HCT116 (cell line): ENCODE measurements at regions not wholly inside any gene's neighbourhood (a gene's known extent, or its start where the extent isn't known, plus 50 kb on each side); places are given as distances from the start of the nearest gene placed in this dataset.

Source experiments
- ATAC-seq: fragments of 200-7000 bp; cut with Tn5 transposase; 2 replicates; pipeline ENCODE4 v1.9.1; 2020; ENCODE audit warnings: mild to moderate bottlenecking, moderate library complexity
- BruUV-seq: library from RNA; stranded (reverse); fragments of 400-500 nt; replicated peaks from 2 replicates; lab custom pipeline; 2021; lab: Mats Ljungman, UMichigan
- CTCF ChIA-PET: fragments of 300-600 bp; sonication (Branson Sonifier 250); formaldehyde crosslinking; loops from one replicate; lab custom pipeline; 2021; ENCODE audit warnings: antibody characterized with exemption; lab: Charles Lee
- POLR2A ChIA-PET: fragments of 300-600, 350-600 bp; sonication (Branson Sonifier 250); formaldehyde crosslinking; loops from one replicate; lab custom pipeline; 2021; ENCODE audit warnings: antibody characterized with exemption; lab: Charles Lee
- RAD21 ChIA-PET, 2 experiments: fragments of 300-600 bp; sonication (Branson Sonifier 250); formaldehyde crosslinking; loops; one replicate each; lab custom pipeline; 2023; ENCODE audit warnings: low total read pairs in 2 of 2; ENCODE audit not compliant: uncharacterized antibody in 2 of 2, unreplicated experiment in 2 of 2, low non-redundant PET in 1 of 2; lab: Charles Lee
- DNase-seq: peaks from one replicate; pipeline ENCODE4 v3.0.0-alpha.2; 2010; ENCODE audit warnings: low read depth, low spot score
- H2AFZ ChIP-seq: fragments of 200-600 bp; shearing (Covaris generic), sonication (generic); 2 replicates; pipeline ENCODE4 v1.6.1; 2017; ENCODE audit warnings: low read depth, mixed run types, mixed read lengths, antibody characterized with exemption, low read length; ENCODE audit not compliant: poor library complexity, severe bottlenecking
- H3K27ac ChIP-seq: 2 replicates; pipeline ENCODE4 v1.5.1; 2012; ENCODE audit warnings: low read depth, low read length
- H3K27me3 ChIP-seq: fragments of 200-600 bp; sonication (generic); 2 replicates; pipeline ENCODE4 v1.6.1; 2016; ENCODE audit warnings: mixed run types, low read length, mixed read lengths; ENCODE audit not compliant: insufficient read depth
- H3K36me3 ChIP-seq, 2 experiments: fragments of 200-500 bp in 1 of 2; fragments of 200-600 bp in 1 of 2; sonication (Bioruptor generic) in 1 of 2; sonication (generic) in 1 of 2; 2 replicates each; pipeline versions ENCODE4 v1.5.1 to v1.6.1; 2014 to 2016; ENCODE audit warnings: low read length in 2 of 2, inconsistent platforms in 1 of 2, mixed read lengths in 1 of 2, mixed run types in 1 of 2; ENCODE audit not compliant: insufficient read depth in 2 of 2, control insufficient read depth in 1 of 2
- H3K4me1 ChIP-seq, 2 experiments: fragments of 200-600 bp in 1 of 2; sonication (generic) in 1 of 2; 2 replicates each; pipeline versions ENCODE4 v1.5.1 to v1.6.1; 2012 to 2017; ENCODE audit warnings: low read length in 2 of 2, inconsistent platforms in 1 of 2, mild to moderate bottlenecking in 1 of 2, mixed read lengths in 1 of 2, mixed run types in 1 of 2, moderate library complexity in 1 of 2; ENCODE audit not compliant: insufficient read depth in 2 of 2, control insufficient read depth in 1 of 2
- H3K4me2 ChIP-seq: fragments of 200-600 bp; sonication (generic); 2 replicates; pipeline ENCODE4 v1.6.1; 2017; ENCODE audit warnings: mixed run types, low read length, mixed read lengths
- H3K4me3 ChIP-seq, 2 experiments: fragments of 200-600 bp in 1 of 2; sonication (generic) in 1 of 2; replicated peaks in 1 of 2; 2 replicates each; pipeline ENCODE4 v1.5.1; 2011 to 2016; ENCODE audit warnings: low read length in 2 of 2, control low read depth in 1 of 2, low read depth in 1 of 2, mild to moderate bottlenecking in 1 of 2, mixed read lengths in 1 of 2, mixed run types in 1 of 2
- H3K79me2 ChIP-seq: fragments of 200-600 bp; sonication (generic); 2 replicates; pipeline ENCODE4 v1.6.1; 2017; ENCODE audit warnings: mild to moderate bottlenecking, mixed run types, low read length, moderate library complexity, mixed read lengths; ENCODE audit not compliant: insufficient read depth
- H3K9ac ChIP-seq: fragments of 200-600 bp; sonication (generic); 2 replicates; pipeline ENCODE4 v1.6.1; 2016; ENCODE audit warnings: low read length, mixed read lengths
- H3K9me2 ChIP-seq: fragments of 200-600 bp; sonication (generic), shearing (Covaris generic); 2 replicates; pipeline ENCODE4 v1.6.1; 2017; ENCODE audit warnings: mixed run types, mild to moderate bottlenecking, moderate library complexity; ENCODE audit not compliant: insufficient read depth
- H3K9me3 ChIP-seq, 2 experiments: fragments of 200-500 bp in 1 of 2; fragments of 200-600 bp in 1 of 2; sonication (Bioruptor generic) in 1 of 2; sonication (generic) in 1 of 2; 2 replicates each; pipeline ENCODE4 v1.6.1; 2014 to 2017; ENCODE audit warnings: low read length in 2 of 2, mixed read lengths in 2 of 2, inconsistent platforms in 1 of 2, low read depth in 1 of 2, mild to moderate bottlenecking in 1 of 2, mixed run types in 1 of 2, moderate library complexity in 1 of 2; ENCODE audit not compliant: control insufficient read depth in 1 of 2, insufficient read depth in 1 of 2
- H4K20me1 ChIP-seq: fragments of 200-600 bp; sonication (generic), shearing (Covaris generic); 2 replicates; pipeline ENCODE4 v1.6.1; 2017; ENCODE audit warnings: mixed run types, mild to moderate bottlenecking, moderate library complexity; ENCODE audit not compliant: insufficient read depth
- ATF3 ChIP-seq: IDR thresholded peaks from 2 replicates; pipeline ENCODE4 v1.6.1; 2012
- CBX3 ChIP-seq: IDR thresholded peaks from 2 replicates; pipeline ENCODE4 v1.6.1; 2012; ENCODE audit warnings: low read depth
- CEBPB ChIP-seq: IDR thresholded peaks from 2 replicates; pipeline ENCODE4 v1.6.1; 2012; ENCODE audit warnings: low read depth
- EGR1 ChIP-seq: IDR thresholded peaks from 2 replicates; pipeline ENCODE4 v1.6.1; 2012; ENCODE audit warnings: low read depth
- EZH2 ChIP-seq: fragments of 200-600 bp; sonication (generic); IDR thresholded peaks from 2 replicates; pipeline ENCODE4 v1.6.1; 2017; ENCODE audit warnings: antibody characterized with exemption, mixed run types
- EZH2phosphoT487 ChIP-seq: fragments of 200-600 bp; IDR thresholded peaks from 2 replicates; pipeline ENCODE4 v1.6.1; 2018; ENCODE audit warnings: antibody characterized with exemption, borderline replicate concordance
- FOSL1 ChIP-seq: IDR thresholded peaks from 2 replicates; pipeline ENCODE4 v1.6.1; 2012; ENCODE audit warnings: low read depth
- JUND ChIP-seq: IDR thresholded peaks from 2 replicates; pipeline ENCODE4 v1.6.1; 2012
- MAX ChIP-seq: IDR thresholded peaks from 2 replicates; pipeline ENCODE4 v1.6.1; 2012
- POLR2A ChIP-seq: IDR thresholded peaks from 2 replicates; pipeline ENCODE4 v1.7.0; 2011; ENCODE audit warnings: borderline replicate concordance; ENCODE audit not compliant: insufficient read depth, insufficient read length; ENCODE audit errors: extremely low read depth
- POLR2AphosphoS5 ChIP-seq: IDR thresholded peaks from 2 replicates; pipeline ENCODE4 v1.6.1; 2011; ENCODE audit warnings: mild to moderate bottlenecking, low read depth, low read length, moderate library complexity
- RAD21 ChIP-seq: IDR thresholded peaks from 2 replicates; pipeline ENCODE4 v1.6.1; 2012; ENCODE audit warnings: low read depth, mild to moderate bottlenecking
- SRF ChIP-seq: IDR thresholded peaks from 2 replicates; pipeline ENCODE4 v1.6.1; 2012; ENCODE audit warnings: low read depth
- TCF7L2 ChIP-seq: IDR thresholded peaks from 2 replicates; pipeline ENCODE4 v1.7.0; 2011; ENCODE audit warnings: borderline replicate concordance, inconsistent platforms; ENCODE audit not compliant: insufficient read depth, insufficient read length; ENCODE audit errors: extremely low read depth
- ZFX ChIP-seq: fragments of 450-650 bp; IDR thresholded peaks from 2 replicates; pipeline ENCODE4 v1.6.1; 2017
- ZNF274 ChIP-seq: fragments of 200-500 bp; sonication (Bioruptor generic); IDR thresholded peaks from 2 replicates; pipeline ENCODE4 v1.6.1; 2014; ENCODE audit warnings: mild to moderate bottlenecking, low read depth, low read length, inconsistent platforms
- intact Hi-C: fragments of 100-400 bp; cut with micrococcal nuclease; formaldehyde crosslinking; loops from 2 replicates; pipeline ENCODE4 v1.10.0; 2022
- TF ChIP-seq, protein P1 (sequence below): IDR thresholded peaks from 2 replicates; pipeline ENCODE4 v1.6.1; 2011; ENCODE audit warnings: mild to moderate bottlenecking, low read length, moderate library complexity; ENCODE audit not compliant: insufficient replicate concordance; ENCODE audit errors: extremely low read depth

DNA sequence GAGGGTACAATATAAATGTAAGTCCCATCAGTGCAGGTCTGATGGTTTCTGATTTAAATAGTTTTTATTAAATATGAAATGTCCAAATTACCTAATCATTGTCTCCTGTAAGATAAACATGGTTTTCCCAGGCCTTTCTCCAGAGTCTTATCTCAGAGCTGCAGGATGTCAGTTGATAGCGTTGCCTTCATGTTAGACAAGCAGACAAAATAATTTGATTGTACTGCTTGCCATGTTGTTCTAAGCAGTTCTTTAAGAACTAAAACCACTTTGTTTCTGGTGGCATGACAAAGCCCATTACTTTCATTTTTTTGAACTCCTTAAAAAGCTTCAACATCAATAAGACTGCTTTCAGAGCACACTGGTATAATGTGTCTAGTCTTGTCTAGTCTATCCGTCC, 1073.5 kb downstream of the MAT2B start:
- Histone ChIP-seq H4K20me1 (no peaks in the 10 kb centered on the region), H3K27me3 (no peaks in the 10 kb centered on the region), H3K9ac (no peak overlapping the region), H3K79me2 (no peaks in the 10 kb centered on the region), H2AFZ (no peak overlapping the region), H3K9me2 (no peaks in the 10 kb centered on the region), H3K36me3 (no peaks in the 10 kb centered on the region), H3K9me3 (peaks cover 0 to 3% of the 10 kb centered on the region in 2 experiments; a peak in 2 of 4 replicates), H3K27ac (no peak overlapping the region), H3K4me1 (no peaks in the 10 kb centered on the region), H3K4me3 (no peak overlapping the region), H3K4me2 (no peak overlapping the region)
- TF ChIP-seq TCF7L2, result no peak
- ChIA-PET CTCF (no interaction called here), RAD21 (no interaction called here), POLR2A (no interaction called here)
- DNase-seq (no peak), ATAC-seq (no peak)
- intact Hi-C loops, result no loop called here
- BruUV-seq, result no TSS peak

- POLR2A ChIA-PET, result no interaction called here
- DNase-seq, result no peak
- H3K27me3 ChIP-seq, result no peaks in the 10 kb centered on the region
- no peaks in the 10 kb centered on the region for H3K79me2 ChIP-seq
- peaks cover 0 to 3% of the 10 kb centered on the region in 2 experiments; a peak in 2 of 4 replicates for H3K9me3 ChIP-seq
- TF ChIP-seq JUND, result no peak
- TF ChIP-seq CEBPB, result no peak
- no peak for TF ChIP-seq EGR1
- no peak for TF ChIP-seq ZNF274
- TF ChIP-seq EZH2, result no peak
- TF ChIP-seq POLR2AphosphoS5, result no peak
- no peak for TF ChIP-seq ZFX
- no peak for TF ChIP-seq MAX
- no peak for TF ChIP-seq ATF3
- no peak for TF ChIP-seq SRF
- TF ChIP-seq EZH2phosphoT487, result no peak
- TF ChIP-seq RAD21, result no peak
- no peak for TF ChIP-seq FOSL1
- TF ChIP-seq CBX3, result no peak
- TF ChIP-seq, protein P1, sequence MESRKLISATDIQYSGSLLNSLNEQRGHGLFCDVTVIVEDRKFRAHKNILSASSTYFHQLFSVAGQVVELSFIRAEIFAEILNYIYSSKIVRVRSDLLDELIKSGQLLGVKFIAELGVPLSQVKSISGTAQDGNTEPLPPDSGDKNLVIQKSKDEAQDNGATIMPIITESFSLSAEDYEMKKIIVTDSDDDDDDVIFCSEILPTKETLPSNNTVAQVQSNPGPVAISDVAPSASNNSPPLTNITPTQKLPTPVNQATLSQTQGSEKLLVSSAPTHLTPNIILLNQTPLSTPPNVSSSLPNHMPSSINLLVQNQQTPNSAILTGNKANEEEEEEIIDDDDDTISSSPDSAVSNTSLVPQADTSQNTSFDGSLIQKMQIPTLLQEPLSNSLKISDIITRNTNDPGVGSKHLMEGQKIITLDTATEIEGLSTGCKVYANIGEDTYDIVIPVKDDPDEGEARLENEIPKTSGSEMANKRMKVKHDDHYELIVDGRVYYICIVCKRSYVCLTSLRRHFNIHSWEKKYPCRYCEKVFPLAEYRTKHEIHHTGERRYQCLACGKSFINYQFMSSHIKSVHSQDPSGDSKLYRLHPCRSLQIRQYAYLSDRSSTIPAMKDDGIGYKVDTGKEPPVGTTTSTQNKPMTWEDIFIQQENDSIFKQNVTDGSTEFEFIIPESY, result no peak
- no peak for TF ChIP-seq POLR2A
- no TSS peak for BruUV-seq
- H3K4me1 ChIP-seq, result no peaks in the 10 kb centered on the region
- no peak for ATAC-seq
- intact Hi-C loops, result no loop called here
- H3K9ac ChIP-seq, result no peak overlapping the region
- H3K36me3 ChIP-seq, result no peaks in the 10 kb centered on the region
- H2AFZ ChIP-seq, result no peak overlapping the region
- RAD21 ChIA-PET, result no interaction called here
- H3K4me2 ChIP-seq, result no peak overlapping the region
- no peak overlapping the region for H3K27ac ChIP-seq
- H3K4me3 ChIP-seq, result no peak overlapping the region
- no peaks in the 10 kb centered on the region for H4K20me1 ChIP-seq
- CTCF ChIA-PET, result no interaction called here
- H3K9me2 ChIP-seq, result no peaks in the 10 kb centered on the region
Measured at GRCh38 chr5:164580155-164580554, 1074.7 kb downstream of the MAT2B start.
